ENCODE measurements at regions not wholly inside any gene's neighbourhood (a gene's known extent, or its start where the extent isn't known, plus 50 kb on each side); places are given as distances from the start of the nearest gene placed in this dataset.

- no peak overlapping the region for H3K27ac Mint-ChIP-seq
- no peaks in the 10 kb centered on the region for H3K36me3 Mint-ChIP-seq (ENCODE audit: insufficient read depth)
- H3K4me3 Mint-ChIP-seq (ENCODE audit: low read depth), result no peak overlapping the region
- DNase-seq (ENCODE audit: low spot score, unreplicated experiment), result no peak
- no peaks in the 10 kb centered on the region for H3K9me3 Mint-ChIP-seq (ENCODE audit: low read depth)
- H3K27me3 Mint-ChIP-seq, result peaks cover 7% of the 10 kb centered on the region
- H3K4me1 Mint-ChIP-seq (ENCODE audit: low read depth), result no peaks in the 10 kb centered on the region
- no peak for TF ChIP-seq CTCF (IDR thresholded peaks at IDR 0.05; ENCODE audit: unreplicated experiment)
Measured at GRCh38 chr7:26467541-26467940, 175.9 kb downstream of the SNX10 start.

- no peak overlapping the region for H3K27ac Mint-ChIP-seq
- TF ChIP-seq CTCF (IDR thresholded peaks at IDR 0.05; ENCODE audit: unreplicated experiment), result no peak
- peaks cover 7% of the 10 kb centered on the region for H3K27me3 Mint-ChIP-seq
- H3K4me3 Mint-ChIP-seq (ENCODE audit: low read depth), result no peak overlapping the region
- H3K4me1 Mint-ChIP-seq (ENCODE audit: low read depth), result no peaks in the 10 kb centered on the region
- no peaks in the 10 kb centered on the region for H3K36me3 Mint-ChIP-seq (ENCODE audit: insufficient read depth)
- no peaks in the 10 kb centered on the region for H3K9me3 Mint-ChIP-seq (ENCODE audit: low read depth)
- no peak for DNase-seq (ENCODE audit: low spot score, unreplicated experiment)
Measured at GRCh38 chr7:26468625-26469024, 177.0 kb downstream of the SNX10 start.

- Mint-ChIP-seq H3K27me3 (peaks cover 7% of the 10 kb centered on the region), H3K4me3 (ENCODE audit: low read depth) (no peak overlapping the region), H3K36me3 (ENCODE audit: insufficient read depth) (no peaks in the 10 kb centered on the region), H3K9me3 (ENCODE audit: low read depth) (no peaks in the 10 kb centered on the region), H3K4me1 (ENCODE audit: low read depth) (no peaks in the 10 kb centered on the region), H3K27ac (no peak overlapping the region)
- TF ChIP-seq CTCF (IDR thresholded peaks at IDR 0.05; ENCODE audit: unreplicated experiment), result no peak
- DNase-seq (ENCODE audit: low spot score, unreplicated experiment), result no peak
Measured at GRCh38 chr7:26469188-26469587, 177.5 kb downstream of the SNX10 start.

GRCh38 chr7:26470691-26471090, 179.0 kb downstream of the SNX10 start:
- Mint-ChIP-seq H3K27ac (no peak overlapping the region), H3K36me3 (ENCODE audit: insufficient read depth) (no peaks in the 10 kb centered on the region), H3K9me3 (ENCODE audit: low read depth) (no peaks in the 10 kb centered on the region), H3K4me1 (ENCODE audit: low read depth) (no peaks in the 10 kb centered on the region), H3K27me3 (peaks cover 7% of the 10 kb centered on the region), H3K4me3 (ENCODE audit: low read depth) (no peak overlapping the region)
- TF ChIP-seq CTCF (IDR thresholded peaks at IDR 0.05; ENCODE audit: unreplicated experiment), result no peak
- no peak for DNase-seq (ENCODE audit: low spot score, unreplicated experiment)

GRCh38 chr7:26471306-26472075, 179.8 kb downstream of the SNX10 start:
- TF ChIP-seq CTCF (IDR thresholded peaks at IDR 0.05; ENCODE audit: unreplicated experiment), result no peak
- H3K4me3 Mint-ChIP-seq (ENCODE audit: low read depth), result no peak overlapping the region
- H3K36me3 Mint-ChIP-seq (ENCODE audit: insufficient read depth), result no peaks in the 10 kb centered on the region
- H3K27me3 Mint-ChIP-seq, result peaks cover 7% of the 10 kb centered on the region
- no peaks in the 10 kb centered on the region for H3K9me3 Mint-ChIP-seq (ENCODE audit: low read depth)
- no peak for DNase-seq (ENCODE audit: low spot score, unreplicated experiment)
- no peak overlapping the region for H3K27ac Mint-ChIP-seq
- H3K4me1 Mint-ChIP-seq (ENCODE audit: low read depth), result no peaks in the 10 kb centered on the region

All from progenitor cell of endocrine pancreas (in vitro differentiated cells).